HFF-Myc (cell line): ENCODE measurements at regions not wholly inside any gene's neighbourhood (a gene's known extent, or its start where the extent isn't known, plus 50 kb on each side); places are given as distances from the start of the nearest gene placed in this dataset.

Experiments used
- DNase-seq: peaks from one replicate; pipeline ENCODE4 v3.0.0-alpha.2; 2011; ENCODE audit warnings: low read depth; ENCODE audit errors: extremely low read depth
- H3K4me3 ChIP-seq: replicated peaks from 2 replicates; pipeline ENCODE4 v1.5.1; 2011; ENCODE audit warnings: low read depth, mild to moderate bottlenecking, control low read depth, low read length
- TF ChIP-seq, protein P1 (sequence below): IDR thresholded peaks from 2 replicates; pipeline ENCODE4 v1.5.1; 2012; ENCODE audit warnings: mild to moderate bottlenecking, low read depth, low read length, control low read depth; ENCODE audit errors: missing control alignments

GRCh38 chrX:40189637-40190036, 91.9 kb upstream of the BCOR start:
- TF ChIP-seq, protein P1, sequence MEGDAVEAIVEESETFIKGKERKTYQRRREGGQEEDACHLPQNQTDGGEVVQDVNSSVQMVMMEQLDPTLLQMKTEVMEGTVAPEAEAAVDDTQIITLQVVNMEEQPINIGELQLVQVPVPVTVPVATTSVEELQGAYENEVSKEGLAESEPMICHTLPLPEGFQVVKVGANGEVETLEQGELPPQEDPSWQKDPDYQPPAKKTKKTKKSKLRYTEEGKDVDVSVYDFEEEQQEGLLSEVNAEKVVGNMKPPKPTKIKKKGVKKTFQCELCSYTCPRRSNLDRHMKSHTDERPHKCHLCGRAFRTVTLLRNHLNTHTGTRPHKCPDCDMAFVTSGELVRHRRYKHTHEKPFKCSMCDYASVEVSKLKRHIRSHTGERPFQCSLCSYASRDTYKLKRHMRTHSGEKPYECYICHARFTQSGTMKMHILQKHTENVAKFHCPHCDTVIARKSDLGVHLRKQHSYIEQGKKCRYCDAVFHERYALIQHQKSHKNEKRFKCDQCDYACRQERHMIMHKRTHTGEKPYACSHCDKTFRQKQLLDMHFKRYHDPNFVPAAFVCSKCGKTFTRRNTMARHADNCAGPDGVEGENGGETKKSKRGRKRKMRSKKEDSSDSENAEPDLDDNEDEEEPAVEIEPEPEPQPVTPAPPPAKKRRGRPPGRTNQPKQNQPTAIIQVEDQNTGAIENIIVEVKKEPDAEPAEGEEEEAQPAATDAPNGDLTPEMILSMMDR, result no peak
- H3K4me3 ChIP-seq, result no peak overlapping the region

DNA sequence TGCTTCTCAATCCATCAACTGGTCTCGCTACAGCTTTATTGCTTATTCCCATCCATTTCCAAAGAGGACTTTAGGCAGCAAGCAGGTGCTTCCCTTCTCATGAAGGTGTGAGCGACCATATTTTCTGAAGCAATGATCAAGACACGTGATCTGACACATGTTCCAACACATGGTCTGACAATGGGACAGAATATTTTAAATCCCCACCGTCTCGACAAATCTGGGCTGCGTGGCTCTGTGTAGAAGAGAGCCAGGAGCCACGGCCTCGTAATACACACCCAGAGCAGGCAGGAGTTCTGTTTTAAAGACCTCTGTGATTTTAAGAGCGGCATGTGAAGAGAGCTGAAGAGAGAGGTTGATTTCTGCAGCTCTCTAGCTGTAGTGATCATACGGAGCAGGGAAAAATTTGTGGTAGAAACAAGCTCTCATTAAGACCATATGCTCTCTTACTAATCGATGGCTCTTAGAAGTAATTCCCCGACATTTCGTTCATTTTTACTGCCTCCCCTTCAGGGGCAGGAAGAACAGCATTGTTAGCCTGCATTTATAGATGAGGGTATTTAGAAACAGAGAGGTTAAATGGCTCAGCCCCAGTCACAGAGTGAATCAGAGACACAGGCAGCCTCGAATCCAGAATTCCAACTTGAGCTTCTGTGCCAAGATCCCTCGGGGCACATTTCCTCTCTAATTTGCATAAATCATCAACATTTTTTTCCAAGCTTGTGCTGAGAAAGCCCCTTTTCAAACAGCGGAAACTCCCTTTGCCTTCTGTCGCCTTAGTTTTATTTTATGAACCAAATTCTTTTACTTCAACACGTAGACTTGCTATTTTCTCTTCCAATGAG, 91.0 kb upstream of the BCOR start:
- no peak overlapping the region for H3K4me3 ChIP-seq
- no peak for DNase-seq
- TF ChIP-seq, protein P1, result no peak

More at GRCh38 chrX:40189637-40190036, 91.9 kb upstream of the BCOR start:
- no peak for DNase-seq

- TF ChIP-seq, protein P1, result no peak
- no peak overlapping the region for H3K4me3 ChIP-seq
- no peak for DNase-seq
Observed at GRCh38 chrX:40184968-40185367, 87.2 kb upstream of the BCOR start.

DNA sequence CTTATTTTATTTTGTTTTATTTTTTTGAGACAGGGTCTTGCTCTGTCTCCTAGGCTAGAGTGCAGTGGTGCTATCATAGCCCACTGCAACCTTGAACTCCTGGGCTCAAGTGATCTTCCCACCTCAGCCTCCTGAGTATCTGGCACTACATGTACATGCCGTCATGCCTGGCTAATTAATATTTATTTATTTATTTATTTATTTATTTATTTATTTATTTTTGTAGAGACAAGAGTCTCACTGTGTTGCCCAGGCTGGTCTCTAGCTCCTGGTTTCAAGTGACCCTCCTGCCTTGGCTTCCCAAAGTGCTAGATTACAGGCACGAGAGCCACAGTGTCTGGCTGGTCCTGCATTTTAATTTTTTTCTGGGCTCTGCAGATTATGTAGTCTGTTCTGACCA, 84.9 kb upstream of the BCOR start:
- DNase-seq, result no peak
- no peak overlapping the region for H3K4me3 ChIP-seq
- TF ChIP-seq, protein P1, result no peak

DNA sequence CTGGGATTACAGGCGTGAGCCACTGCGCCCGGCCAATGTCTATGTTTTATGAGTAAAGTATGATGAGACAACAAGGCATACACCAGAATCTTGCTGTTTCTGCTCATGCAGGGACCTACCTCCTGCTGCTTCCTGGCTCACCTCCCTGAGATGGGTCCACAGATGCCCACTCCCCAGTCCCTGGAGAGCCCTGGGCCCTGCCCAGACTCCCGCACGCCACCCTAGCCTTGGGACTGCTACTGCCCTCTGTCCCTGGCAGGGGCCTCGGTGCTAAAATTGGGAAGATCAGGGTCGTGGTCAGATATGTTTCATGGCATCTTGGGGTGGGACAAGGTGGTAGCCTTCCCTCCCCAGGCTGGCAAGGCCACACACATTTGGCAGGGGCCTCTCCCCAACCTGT, 84.3 kb upstream of the BCOR start:
- no peak overlapping the region for H3K4me3 ChIP-seq
- no peak for DNase-seq
- TF ChIP-seq, protein P1, result no peak

DNA sequence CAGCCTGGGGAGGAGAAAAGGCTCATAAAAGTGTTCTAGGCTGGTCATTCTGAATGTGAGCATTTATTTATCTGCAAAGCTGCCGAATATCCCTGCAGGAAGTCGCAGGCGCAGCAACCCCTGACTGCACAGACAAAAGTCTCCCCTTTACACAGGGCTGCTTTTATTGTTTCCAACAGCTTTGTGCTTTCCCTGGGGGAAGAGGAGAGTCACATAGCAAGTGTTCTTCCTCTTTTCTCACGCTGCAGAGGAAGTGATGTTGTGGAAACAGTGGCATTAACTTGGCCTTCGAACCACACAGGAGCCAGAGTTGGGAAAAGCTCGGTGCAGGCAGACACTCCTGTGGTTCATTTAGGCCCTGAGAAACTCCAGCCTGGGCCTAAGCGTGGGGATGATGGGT, 81.5 kb upstream of the BCOR start:
- TF ChIP-seq, protein P1, result no peak
- no peak for DNase-seq
- H3K4me3 ChIP-seq, result no peak overlapping the region
